ENCODE measurements at regions not wholly inside any gene's neighbourhood (a gene's known extent, or its start where the extent isn't known, plus 50 kb on each side); places are given as distances from the start of the nearest gene placed in this dataset.

DNA sequence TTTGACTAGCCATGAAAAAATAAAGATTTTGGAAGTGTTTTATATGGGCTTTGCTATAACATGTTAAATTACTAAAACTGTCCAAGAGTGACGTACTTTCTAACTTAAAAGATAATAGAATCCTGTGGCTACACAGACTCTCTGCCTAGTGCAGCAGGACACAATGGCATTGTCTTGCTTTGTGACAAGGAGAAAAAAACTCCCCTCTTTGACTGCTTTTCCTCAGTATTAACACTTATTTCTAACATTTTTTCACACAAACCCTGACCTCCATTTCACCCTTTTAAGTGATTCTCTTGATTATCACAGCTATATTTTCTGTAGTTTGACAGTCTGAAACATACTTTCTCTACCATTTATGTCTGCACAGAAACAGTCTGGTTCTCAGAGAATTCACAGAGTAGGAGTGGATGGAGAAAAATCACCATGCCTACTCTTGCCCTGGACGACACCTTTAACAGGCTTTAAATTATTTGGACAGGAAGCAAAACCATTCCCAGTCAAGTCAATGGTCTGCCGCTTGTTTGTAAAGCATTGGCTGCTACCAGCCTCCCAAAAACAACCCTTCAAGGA is 336.3 kb upstream of the SMIM30 start:
- Histone ChIP-seq H4K91ac (ENCODE audit: insufficient read depth, low read depth, low read length) (no peak overlapping the region), H2BK15ac (ENCODE audit: low read depth, low read length) (no peak overlapping the region), H2AFZ (replicated peaks; ENCODE audit: low read length, poor library complexity) (no peak overlapping the region), H3K4me2 (ENCODE audit: low read depth, low read length) (no peak overlapping the region), H3K56ac (ENCODE audit: extremely low read depth, insufficient read depth, low read length) (no peak overlapping the region), H3K14ac (replicated peaks; ENCODE audit: low read depth, low read length) (no peak overlapping the region), H2AK5ac (ENCODE audit: low read depth, low read length) (no peak overlapping the region), H2BK20ac (ENCODE audit: low read depth, low read length) (no peak overlapping the region), H2BK5ac (ENCODE audit: low read depth, low read length, poor library complexity, severe bottlenecking) (no peak overlapping the region), H3K18ac (ENCODE audit: low read depth, low read length) (no peak overlapping the region), H3K4ac (ENCODE audit: low read depth, low read length) (no peak overlapping the region), H4K20me1 (ENCODE audit: insufficient read depth, low read length) (no peaks in the 10 kb centered on the region), H3K23ac (ENCODE audit: low read depth, low read length) (no peak overlapping the region), H3K4me3 (ENCODE audit: insufficient read depth, low read depth, low read length) (no peak overlapping the region), H2BK120ac (ENCODE audit: low read depth, low read length) (no peak overlapping the region), H3K27me3 (ENCODE audit: control insufficient read depth, insufficient read depth, low read length) (no peaks in the 10 kb centered on the region), H2AK9ac (replicated peaks; ENCODE audit: low read depth, low read length, poor library complexity) (no peak overlapping the region), H3K4me1 (ENCODE audit: control insufficient read depth, insufficient read depth, low read length) (no peaks in the 10 kb centered on the region), H3K9me3 (ENCODE audit: control insufficient read depth, insufficient read depth, low read length) (no peaks in the 10 kb centered on the region), H3K9me1 (ENCODE audit: insufficient read depth, low read length) (no peaks in the 10 kb centered on the region), H3K79me1 (ENCODE audit: low read depth in 1 of 2, low read length in 2 of 2) (no peaks in the 10 kb centered on the region), H3K9ac (ENCODE audit: low read depth, low read length) (no peak overlapping the region), H3K36me3 (ENCODE audit: control insufficient read depth, insufficient read depth, low read length) (no peaks in the 10 kb centered on the region), H3K27ac (ENCODE audit: insufficient read depth, low read length) (no peak overlapping the region), H4K8ac (ENCODE audit: low read depth in 2 of 2, low read length in 2 of 2) (no peak overlapping the region), H4K5ac (ENCODE audit: low read depth, low read length) (no peak overlapping the region)
- intact Hi-C loops (cut with micrococcal nuclease), result no loop called here
- ATAC-seq (ENCODE audit: low read depth), result no peak
- DNase-seq, result no peak
- WGBS, 2 experiments (ENCODE audit: extremely low coverage in 2 of 2, insufficient read length in 1 of 2), result no CpG with 5 or more reads among the region's 3 CpGs
- CTCF ChIA-PET, result no interaction called here
- no peak for TF ChIP-seq CEBPB (IDR thresholded peaks at IDR 0.05; ENCODE audit: low read depth, low read length)
- no peak for TF ChIP-seq FOS (IDR thresholded peaks at IDR 0.05; ENCODE audit: low read depth, low read length)
- TF ChIP-seq MAZ (IDR thresholded peaks at IDR 0.05; ENCODE audit: borderline replicate concordance, low read depth, low read length), result no peak
- TF ChIP-seq, protein P1, sequence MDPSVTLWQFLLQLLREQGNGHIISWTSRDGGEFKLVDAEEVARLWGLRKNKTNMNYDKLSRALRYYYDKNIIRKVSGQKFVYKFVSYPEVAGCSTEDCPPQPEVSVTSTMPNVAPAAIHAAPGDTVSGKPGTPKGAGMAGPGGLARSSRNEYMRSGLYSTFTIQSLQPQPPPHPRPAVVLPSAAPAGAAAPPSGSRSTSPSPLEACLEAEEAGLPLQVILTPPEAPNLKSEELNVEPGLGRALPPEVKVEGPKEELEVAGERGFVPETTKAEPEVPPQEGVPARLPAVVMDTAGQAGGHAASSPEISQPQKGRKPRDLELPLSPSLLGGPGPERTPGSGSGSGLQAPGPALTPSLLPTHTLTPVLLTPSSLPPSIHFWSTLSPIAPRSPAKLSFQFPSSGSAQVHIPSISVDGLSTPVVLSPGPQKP (IDR thresholded peaks at IDR 0.05; ENCODE audit: borderline replicate concordance, low read depth, low read length), result no peak
- TF ChIP-seq RFX5 (IDR thresholded peaks at IDR 0.05; ENCODE audit: low read depth, low read length), result no peak
- TF ChIP-seq SMC3 (IDR thresholded peaks at IDR 0.05; ENCODE audit: low read depth, low read length), result no peak
- no peak for TF ChIP-seq NFE2L2 (IDR thresholded peaks at IDR 0.05; ENCODE audit: low read depth, low read length)
- TF ChIP-seq MXI1 (IDR thresholded peaks at IDR 0.05; ENCODE audit: borderline replicate concordance, low read depth, low read length), result no peak
- no TSS peak for BruUV-seq (replicated peaks)
- in situ Hi-C loops (cut with MboI; ENCODE audit: low sequenced_read_pairs), result no loop called here
- POLR2A ChIA-PET (ENCODE audit: unreplicated experiment), result no interaction called here
- dilution Hi-C loops (cut with HindIII; ENCODE audit: low sequenced_read_pairs, unreplicated experiment), result no loop called here

All from IMR-90 (cell line).